GM18868 (cell line): ENCODE measurements at regions not wholly inside any gene's neighbourhood (a gene's known extent, or its start where the extent isn't known, plus 50 kb on each side); places are given as distances from the start of the nearest gene placed in this dataset.
"Not testable (repeated sequence)": the region's sequence is repeated elsewhere in the genome, so short reads cannot be mapped to it uniquely, and the experiment has no call there.

ENCODE experiments used
- ATAC-seq: cut with Tn5 transposase; IDR thresholded peaks from one replicate; pipeline ENCODE4 v1.9.1; 2021; ENCODE audit warnings: mild to moderate bottlenecking, moderate library complexity; ENCODE audit not compliant: unreplicated experiment

DNA sequence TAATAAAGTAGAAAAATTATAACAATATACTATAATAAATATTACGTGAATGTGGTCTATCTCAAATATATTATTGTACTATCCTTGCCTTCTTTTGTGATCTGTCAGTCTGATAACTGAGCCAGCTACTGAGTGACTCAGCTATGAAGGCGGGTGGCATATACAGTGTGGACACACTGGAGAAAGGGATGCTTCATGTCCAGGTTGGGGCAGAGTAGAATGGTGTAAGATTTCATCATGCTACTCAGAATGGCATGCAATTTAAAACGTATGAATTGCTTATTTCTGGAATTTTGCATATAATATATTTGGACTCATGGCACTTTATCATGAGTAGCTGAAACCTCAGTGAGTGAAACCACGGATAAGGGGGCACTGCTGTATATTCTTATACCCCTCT, 172.9 kb upstream of the TBC1D5 start:
- ATAC-seq = no peak

DNA sequence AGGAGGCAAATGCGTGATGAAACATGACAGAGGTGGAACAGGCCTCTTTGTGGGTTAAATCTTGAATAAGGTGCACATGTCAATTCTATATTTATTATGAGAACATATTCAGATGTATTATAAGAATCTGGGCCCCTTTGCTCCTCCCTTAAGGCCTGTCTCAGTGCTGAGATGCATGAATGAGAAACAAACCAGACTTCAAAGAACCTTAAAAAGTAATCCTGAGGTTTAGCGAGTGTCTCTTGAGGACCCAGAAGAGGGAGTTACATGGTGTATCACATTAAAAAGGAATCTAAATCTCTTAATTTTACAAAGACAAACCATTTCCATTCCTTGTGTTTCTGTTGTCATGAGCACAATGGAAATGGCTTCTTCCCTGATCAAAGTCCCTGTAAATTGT, 170.9 kb upstream of the TBC1D5 start:
- no peak for ATAC-seq

DNA sequence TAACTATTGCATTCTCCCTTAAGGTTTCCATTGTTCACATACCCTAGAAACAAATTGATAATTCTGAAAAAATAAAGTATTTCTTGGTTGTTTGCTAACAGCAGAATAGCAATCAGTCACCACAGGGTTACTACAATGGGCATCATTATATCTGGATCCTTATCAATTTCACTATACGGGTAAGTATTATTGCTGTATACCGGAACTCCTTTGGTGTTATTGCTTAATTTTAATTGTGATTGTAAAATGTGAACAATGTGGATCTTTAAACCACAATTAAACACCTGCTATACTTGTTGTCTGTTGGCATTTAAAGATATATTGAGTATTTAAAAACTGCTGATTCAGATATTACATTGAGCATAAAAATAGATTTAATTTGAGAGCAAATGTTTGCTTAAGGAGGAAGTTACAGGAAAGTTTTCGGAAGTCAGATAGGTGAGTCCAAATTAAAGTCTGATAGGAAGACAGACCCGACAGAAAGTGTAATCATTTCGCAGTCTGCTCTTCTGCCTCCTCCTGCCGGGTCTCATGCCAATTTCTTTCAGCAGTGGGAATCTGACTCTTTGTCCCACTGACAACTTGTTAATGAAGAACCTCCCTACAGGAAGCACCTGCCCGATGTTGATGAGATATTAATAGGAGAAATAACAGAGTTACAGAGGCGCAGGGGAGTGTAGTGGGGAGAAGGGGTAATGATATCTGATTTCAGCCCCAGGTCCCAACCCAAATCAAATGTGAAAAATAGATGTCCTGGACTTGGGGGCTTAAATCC, 169.7 kb upstream of the TBC1D5 start:
- ATAC-seq = no peak

- no peak for ATAC-seq
Observed at GRCh38 chr3:17910922-17911321, 168.5 kb upstream of the TBC1D5 start.

DNA sequence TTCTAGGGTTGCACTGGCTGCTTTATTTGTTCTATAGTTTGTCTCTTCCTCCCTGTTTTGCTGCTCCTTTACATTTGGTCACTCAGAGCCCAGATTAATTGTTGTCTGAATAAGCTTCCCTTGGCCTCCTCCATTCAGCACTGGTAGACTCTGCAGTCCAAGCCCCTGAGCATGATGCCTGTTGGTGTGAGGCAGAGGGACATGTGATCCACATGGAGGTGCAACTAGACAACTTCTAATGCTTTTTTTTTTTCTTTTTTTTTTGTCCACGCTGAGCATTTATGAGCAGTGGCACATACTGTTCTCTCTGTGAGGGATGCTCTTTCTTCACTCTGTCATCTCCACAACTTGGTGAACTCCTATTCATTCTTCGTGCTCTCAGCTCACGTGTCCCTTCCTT, 167.3 kb upstream of the TBC1D5 start:
- ATAC-seq = no peak

GRCh38 chr3:17908399-17909191, 166.2 kb upstream of the TBC1D5 start:
- ATAC-seq = no peak

DNA sequence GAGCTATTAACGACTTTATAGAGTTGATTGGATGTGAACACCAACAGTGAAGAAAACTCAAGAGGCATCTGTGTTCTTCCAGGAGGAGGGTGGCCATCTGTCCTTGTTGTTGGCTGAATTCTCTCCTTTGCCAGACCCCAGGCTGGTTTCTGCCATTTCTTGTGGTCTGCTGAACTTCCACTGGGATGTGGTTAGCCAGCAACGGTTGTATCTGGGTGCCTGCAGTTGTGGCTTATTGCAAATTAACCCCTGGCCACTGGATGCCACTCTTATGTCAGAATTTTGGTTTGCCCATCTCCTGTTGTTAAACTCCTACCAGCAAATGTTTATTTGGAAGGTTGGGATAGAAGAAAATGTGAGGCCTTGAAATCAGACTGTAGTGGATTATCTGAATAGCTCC, 163.6 kb upstream of the TBC1D5 start:
- ATAC-seq = no peak

GRCh38 chr3:17901893-17902292, 159.5 kb upstream of the TBC1D5 start:
- ATAC-seq = peak; percentile 99

DNA sequence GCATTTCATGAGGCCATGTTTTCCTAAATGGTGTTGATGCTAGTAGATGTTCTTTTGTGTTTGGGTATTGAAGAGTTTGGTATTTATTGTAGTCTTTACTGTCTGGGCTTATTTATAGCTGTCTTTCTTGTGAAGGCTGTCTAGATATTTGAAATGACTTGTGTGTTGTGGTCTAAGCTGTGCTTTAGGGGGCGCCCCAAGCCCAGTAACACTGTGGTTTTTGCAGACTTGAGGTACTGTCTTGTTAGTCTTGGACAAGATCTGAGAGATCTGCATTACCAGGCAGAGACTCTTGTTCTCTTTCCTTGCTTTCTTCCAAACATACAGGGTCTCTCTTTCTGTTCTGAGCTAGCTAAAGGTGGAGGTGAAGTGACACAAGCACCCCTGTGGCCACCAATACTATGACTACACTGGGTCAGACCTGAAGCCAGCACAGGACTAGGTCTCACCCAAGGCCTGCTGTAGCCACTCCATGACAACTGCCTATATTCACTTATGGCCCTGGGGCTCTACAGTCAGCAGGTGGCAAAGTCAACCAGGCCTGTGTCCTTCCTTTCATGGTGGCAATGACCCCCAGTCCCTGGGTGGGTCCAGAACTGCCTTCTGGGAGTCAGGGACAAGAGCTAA, 152.1 kb upstream of the TBC1D5 start:
- ATAC-seq = peak; percentile 93

DNA sequence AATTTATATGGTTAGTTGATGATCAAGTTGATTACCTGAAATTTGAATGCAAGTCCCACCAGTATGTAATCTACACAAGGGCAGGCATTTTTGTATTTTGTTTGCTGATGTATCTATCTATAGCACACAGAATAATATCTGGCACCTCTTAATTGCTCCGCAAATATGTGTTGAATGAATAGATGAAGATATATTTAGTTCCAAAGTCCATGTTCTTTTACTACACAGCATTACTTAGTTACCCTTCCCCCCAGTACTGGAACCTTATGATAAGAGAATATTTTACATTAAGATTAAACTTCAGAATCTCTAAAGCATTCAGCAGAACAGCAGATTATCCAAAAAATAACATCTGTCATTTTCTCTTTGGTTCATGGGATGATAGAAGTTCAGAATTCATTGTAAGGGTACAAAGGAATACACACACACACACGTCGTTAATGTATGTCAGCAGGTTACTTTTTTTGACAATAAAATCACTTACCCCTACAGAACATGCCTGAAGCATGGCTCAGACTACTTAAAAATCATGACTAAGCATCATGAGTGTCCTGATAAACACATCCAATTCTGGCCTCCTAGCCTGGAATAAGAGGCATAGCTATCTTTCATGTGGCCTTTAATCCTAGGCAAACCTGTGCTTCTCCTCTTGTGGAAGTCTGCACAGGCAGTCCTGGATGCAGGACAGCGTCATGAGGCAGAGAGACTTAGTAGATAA, 148.9 kb upstream of the TBC1D5 start:
- no peak for ATAC-seq

GRCh38 chr3:17885986-17886385, 143.6 kb upstream of the TBC1D5 start:
- no peak for ATAC-seq

GRCh38 chr3:17882981-17883380, 140.6 kb upstream of the TBC1D5 start:
- no peak for ATAC-seq

- ATAC-seq = no peak
Observed at GRCh38 chr3:17877299-17877698, 134.9 kb upstream of the TBC1D5 start.

DNA sequence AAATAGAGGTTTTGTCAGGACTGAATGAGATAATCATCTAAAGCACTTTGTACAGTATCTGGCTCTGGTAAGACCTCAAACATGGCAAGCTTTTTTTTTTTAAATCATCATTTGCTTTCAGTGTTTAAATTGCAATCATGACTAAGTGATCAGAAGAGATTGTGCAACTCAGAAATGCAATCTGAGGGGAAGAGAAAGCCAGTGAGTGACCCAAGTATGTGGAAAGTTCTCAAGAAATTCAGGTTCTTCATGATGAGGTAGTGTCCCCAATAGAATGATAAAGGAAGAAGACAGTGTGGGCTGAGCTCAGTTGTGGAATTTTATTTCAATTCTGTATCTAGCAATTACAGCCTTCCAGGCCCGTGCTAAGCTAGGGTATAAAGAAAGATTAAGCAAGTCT, 132.2 kb upstream of the TBC1D5 start:
- no peak for ATAC-seq

DNA sequence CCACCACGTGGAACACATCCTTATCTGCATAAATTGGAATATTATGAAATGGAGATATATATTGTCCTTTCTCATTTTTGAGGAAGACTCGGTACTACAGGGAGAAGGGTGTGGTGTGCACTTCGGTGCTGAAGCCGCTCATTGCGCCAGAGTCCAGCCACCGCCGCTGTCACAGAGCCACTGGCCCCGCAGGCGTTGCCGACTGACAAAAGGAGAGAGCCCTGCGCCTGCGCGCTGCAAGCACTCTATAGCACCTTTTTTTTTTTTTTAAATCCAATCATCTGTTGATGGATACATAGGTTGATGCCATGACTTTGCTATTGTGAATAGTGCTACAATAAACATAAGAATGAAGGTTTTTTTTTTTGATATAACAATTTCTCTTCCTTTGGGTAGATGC, 130.0 kb upstream of the TBC1D5 start:
- ATAC-seq = no peak

DNA sequence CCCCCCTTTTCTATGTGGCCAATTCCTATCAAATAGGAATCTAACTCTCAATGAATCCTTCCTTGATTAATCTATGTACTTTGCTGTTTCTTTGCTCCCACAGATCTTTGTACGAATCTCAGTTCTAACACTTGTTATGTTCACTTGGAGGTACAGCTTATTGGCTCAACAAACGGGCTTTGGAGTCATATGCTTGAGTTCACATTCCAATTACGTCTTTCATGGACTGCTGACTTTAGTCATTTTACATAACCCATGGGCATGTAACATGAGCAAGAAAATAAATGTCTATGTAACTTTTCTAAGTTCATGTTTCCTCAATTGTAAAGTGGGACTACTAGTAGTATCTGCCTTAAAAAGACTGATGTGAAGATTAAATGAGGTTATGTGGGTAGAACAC, 123.2 kb upstream of the TBC1D5 start:
- ATAC-seq = no peak

- no peak for ATAC-seq
Observed at GRCh38 chr3:17861476-17861875, 119.0 kb upstream of the TBC1D5 start.

- ATAC-seq = not testable (repeated sequence)
Observed at GRCh38 chr3:17860840-17861471, 118.5 kb upstream of the TBC1D5 start.

GRCh38 chr3:17852217-17852616, 109.8 kb upstream of the TBC1D5 start:
- ATAC-seq = peak; percentile 96

- ATAC-seq = no peak
Observed at GRCh38 chr3:17850448-17850847, 108.0 kb upstream of the TBC1D5 start.

- ATAC-seq = no peak
Observed at GRCh38 chr3:17848102-17848501, 105.7 kb upstream of the TBC1D5 start.
